ENCODE measurements at regions not wholly inside any gene's neighbourhood (a gene's known extent, or its start where the extent isn't known, plus 50 kb on each side); places are given as distances from the start of the nearest gene placed in this dataset.

- TF ChIP-seq YY1 (IDR thresholded peaks at IDR 0.05) (no peak), MAX (IDR thresholded peaks at IDR 0.05) (no peak), HNF4A (conservative IDR thresholded peaks at IDR 0.05) (no peak), JUND (IDR thresholded peaks at IDR 0.05) (no peak), SP1 (IDR thresholded peaks at IDR 0.05) (no peak)
- H3K9me3 ChIP-seq (ENCODE audit: control insufficient read depth in 4 of 4, low read length in 3 of 4): no peaks in the 10 kb centered on the region
- H3K36me3 ChIP-seq (ENCODE audit: control insufficient read depth in 4 of 4, insufficient read depth in 3 of 4, low read depth in 1 of 4, low read length in 3 of 4): no peaks in the 10 kb centered on the region
- no peak overlapping the region for H3K9ac ChIP-seq (ENCODE audit: low read depth in 1 of 2, low read length in 2 of 2)
- no peak overlapping the region for H3K4me3 ChIP-seq (ENCODE audit: low read depth in 1 of 3, low read length in 3 of 3)
- H3K4me1 ChIP-seq (ENCODE audit: control insufficient read depth in 4 of 4, insufficient read depth in 4 of 4, low read length in 3 of 4): no peaks in the 10 kb centered on the region
- no peak for DNase-seq (ENCODE audit: low spot score)
- H3K27me3 ChIP-seq (ENCODE audit: control insufficient read depth in 4 of 4, insufficient read depth in 4 of 4, low read length in 3 of 4): no peaks in the 10 kb centered on the region
- no peak overlapping the region for H3K27ac ChIP-seq (ENCODE audit: low read depth in 1 of 2, low read length in 2 of 2)
- WGBS: 60% methylated on average over 1 of the region's 1 CpG
These were observed 1227.5 kb upstream of the MIR17HG start for GRCh38 chr13:90120026-90120425.

GRCh38 chr13:90121784-90122183 is 1225.7 kb upstream of the MIR17HG start:
- Histone ChIP-seq H3K27ac (ENCODE audit: low read depth in 1 of 2, low read length in 2 of 2) (no peak overlapping the region), H3K9ac (ENCODE audit: low read depth in 1 of 2, low read length in 2 of 2) (no peak overlapping the region), H3K9me3 (ENCODE audit: control insufficient read depth in 4 of 4, low read length in 3 of 4) (no peaks in the 10 kb centered on the region), H3K27me3 (ENCODE audit: control insufficient read depth in 4 of 4, insufficient read depth in 4 of 4, low read length in 3 of 4) (no peaks in the 10 kb centered on the region), H3K4me1 (ENCODE audit: control insufficient read depth in 4 of 4, insufficient read depth in 4 of 4, low read length in 3 of 4) (no peaks in the 10 kb centered on the region), H3K36me3 (ENCODE audit: control insufficient read depth in 4 of 4, insufficient read depth in 3 of 4, low read depth in 1 of 4, low read length in 3 of 4) (no peaks in the 10 kb centered on the region), H3K4me3 (ENCODE audit: low read depth in 1 of 3, low read length in 3 of 3) (no peak overlapping the region)
- DNase-seq (ENCODE audit: low spot score): no peak
- WGBS: 90% methylated on average over 1 of the region's 1 CpG
- TF ChIP-seq YY1 (IDR thresholded peaks at IDR 0.05) (no peak), FOXA2 (IDR thresholded peaks at IDR 0.05) (no peak), REST (IDR thresholded peaks at IDR 0.05) (no peak), HNF4G (IDR thresholded peaks at IDR 0.05) (no peak), EGR1 (IDR thresholded peaks at IDR 0.05; ENCODE audit: low read depth in 2 of 2) (no peak), ATF3 (IDR thresholded peaks at IDR 0.05) (no peak), CTCF (IDR thresholded peaks at IDR 0.05; ENCODE audit: low read depth, low read length, missing input control) (no peak), RAD21 (IDR thresholded peaks at IDR 0.05) (no peak), MAX (IDR thresholded peaks at IDR 0.05) (no peak), RXRA (IDR thresholded peaks at IDR 0.05) (no peak), NR2F2 (IDR thresholded peaks at IDR 0.05) (no peak)

Measured in liver (tissue), 8 donors.